ENCODE measurements at regions not wholly inside any gene's neighbourhood (a gene's known extent, or its start where the extent isn't known, plus 50 kb on each side); places are given as distances from the start of the nearest gene placed in this dataset.

DNA sequence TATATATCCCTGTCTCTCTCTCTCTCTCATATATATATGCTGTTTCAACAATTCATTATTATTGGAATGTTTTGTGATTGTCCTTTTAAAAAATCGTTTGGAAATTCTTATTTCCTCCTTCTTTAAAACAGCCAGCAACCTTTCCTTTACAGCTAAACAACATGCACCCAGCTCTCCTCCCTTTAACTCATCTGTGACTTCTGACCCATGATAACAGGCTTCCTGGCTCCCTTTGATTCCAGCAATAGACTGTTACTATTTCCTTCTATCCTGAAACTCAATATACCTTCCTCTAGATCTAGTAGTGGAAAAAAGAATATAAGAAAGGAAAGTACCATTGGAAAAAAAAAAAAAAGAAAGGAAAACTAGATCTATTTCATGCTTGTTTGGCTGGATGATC is 254.7 kb upstream of the RGMB start:
- TF ChIP-seq, protein P1, sequence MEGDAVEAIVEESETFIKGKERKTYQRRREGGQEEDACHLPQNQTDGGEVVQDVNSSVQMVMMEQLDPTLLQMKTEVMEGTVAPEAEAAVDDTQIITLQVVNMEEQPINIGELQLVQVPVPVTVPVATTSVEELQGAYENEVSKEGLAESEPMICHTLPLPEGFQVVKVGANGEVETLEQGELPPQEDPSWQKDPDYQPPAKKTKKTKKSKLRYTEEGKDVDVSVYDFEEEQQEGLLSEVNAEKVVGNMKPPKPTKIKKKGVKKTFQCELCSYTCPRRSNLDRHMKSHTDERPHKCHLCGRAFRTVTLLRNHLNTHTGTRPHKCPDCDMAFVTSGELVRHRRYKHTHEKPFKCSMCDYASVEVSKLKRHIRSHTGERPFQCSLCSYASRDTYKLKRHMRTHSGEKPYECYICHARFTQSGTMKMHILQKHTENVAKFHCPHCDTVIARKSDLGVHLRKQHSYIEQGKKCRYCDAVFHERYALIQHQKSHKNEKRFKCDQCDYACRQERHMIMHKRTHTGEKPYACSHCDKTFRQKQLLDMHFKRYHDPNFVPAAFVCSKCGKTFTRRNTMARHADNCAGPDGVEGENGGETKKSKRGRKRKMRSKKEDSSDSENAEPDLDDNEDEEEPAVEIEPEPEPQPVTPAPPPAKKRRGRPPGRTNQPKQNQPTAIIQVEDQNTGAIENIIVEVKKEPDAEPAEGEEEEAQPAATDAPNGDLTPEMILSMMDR (IDR thresholded peaks at IDR 0.05; ENCODE audit: low read depth, low read length, missing input control): no peak
- TF ChIP-seq TAF1 (conservative IDR thresholded peaks at IDR 0.05): no peak

Measured in liver (tissue), 3 donors.